ENCODE measurements at regions not wholly inside any gene's neighbourhood (a gene's known extent, or its start where the extent isn't known, plus 50 kb on each side); places are given as distances from the start of the nearest gene placed in this dataset.

- TF ChIP-seq EZH2 (IDR thresholded peaks at IDR 0.05) (no peak), CTCF (IDR thresholded peaks at IDR 0.05) (peak; percentile 96)
Measured at GRCh38 chr22:22710719-22711531, 66.5 kb downstream of the GGTLC2 start.

All from neural progenitor cell (in vitro differentiated cells).